Ishikawa (cell line): ENCODE measurements at regions not wholly inside any gene's neighbourhood (a gene's known extent, or its start where the extent isn't known, plus 50 kb on each side); places are given as distances from the start of the nearest gene placed in this dataset.

Source experiments
- CEBPB ChIP-seq: IDR thresholded peaks from 2 replicates; pipeline ENCODE4 v1.6.1; 2012
- EGR1 ChIP-seq: IDR thresholded peaks from 2 replicates; pipeline ENCODE4 v1.6.1; 2012
- FOXM1 ChIP-seq: IDR thresholded peaks from 2 replicates; pipeline ENCODE4 v1.6.1; 2012; ENCODE audit warnings: low read depth, borderline replicate concordance
- NFIC ChIP-seq: IDR thresholded peaks from 2 replicates; pipeline ENCODE4 v1.6.1; 2012
- TAF1 ChIP-seq: IDR thresholded peaks from 2 replicates; pipeline ENCODE4 v1.6.1; 2012; ENCODE audit warnings: low read depth, mild to moderate bottlenecking
- YY1 ChIP-seq: IDR thresholded peaks from 2 replicates; pipeline ENCODE4 v1.6.1; 2012; ENCODE audit warnings: low read depth
- TF ChIP-seq, protein P1 (sequence below): IDR thresholded peaks from 2 replicates; pipeline ENCODE4 v1.6.1; 2012

- TF ChIP-seq, protein P1, sequence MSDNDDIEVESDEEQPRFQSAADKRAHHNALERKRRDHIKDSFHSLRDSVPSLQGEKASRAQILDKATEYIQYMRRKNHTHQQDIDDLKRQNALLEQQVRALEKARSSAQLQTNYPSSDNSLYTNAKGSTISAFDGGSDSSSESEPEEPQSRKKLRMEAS, result no peak
- TF ChIP-seq YY1, result no peak
- no peak for TF ChIP-seq FOXM1
- no peak for TF ChIP-seq TAF1
- no peak for TF ChIP-seq CEBPB
- no peak for TF ChIP-seq NFIC
- no peak for TF ChIP-seq EGR1
These were observed 305.5 kb downstream of the C7orf25 start for GRCh38 chr7:42606193-42606905.
